Esophagus muscularis mucosa (tissue), 4 donors: ENCODE measurements at regions not wholly inside any gene's neighbourhood (a gene's known extent, or its start where the extent isn't known, plus 50 kb on each side); places are given as distances from the start of the nearest gene placed in this dataset.

Experiments used
- DNase-seq: peaks from one replicate; pipeline ENCODE4 v3.0.0-alpha.2; 2017; ENCODE audit errors: extremely low spot score
- H3K27ac ChIP-seq, 4 donors: fragments of 200-600 bp; sonication (generic); replicated peaks in 1 of 4; 1 replicate in 3 of 4; 2 replicates in 1 of 4; pipeline ENCODE4 v1.5.1; 2016 to 2019; ENCODE audit warnings: mild to moderate bottlenecking in 1 of 4
- H3K27me3 ChIP-seq, 4 donors: fragments of 200-600 bp; sonication (generic); one replicate each; pipeline versions ENCODE4 v1.5.1 to v1.6.0; 2016 to 2019
- H3K36me3 ChIP-seq, 4 donors: fragments of 200-600 bp; sonication (generic); one replicate each; pipeline ENCODE4 v1.5.1; 2016 to 2019
- H3K4me1 ChIP-seq, 4 donors: fragments of 200-600 bp; sonication (generic); one replicate each; pipeline ENCODE4 v1.5.1; 2016 to 2019
- H3K4me3 ChIP-seq, 4 donors: fragments of 200-600 bp; sonication (generic); 1 replicate in 2 of 4; 2 replicates in 2 of 4; pipeline ENCODE4 v1.5.1; 2016 to 2019; ENCODE audit warnings: mild to moderate bottlenecking in 4 of 4, moderate library complexity in 1 of 4
- H3K9me3 ChIP-seq, 4 donors: fragments of 200-600 bp; sonication (generic); 1 replicate in 3 of 4; 2 replicates in 1 of 4; pipeline ENCODE4 v1.5.1; 2016 to 2019
- CTCF ChIP-seq, 3 experiments: fragments of 200-600 bp in 2 of 3; fragments of 450-650 bp in 1 of 3; sonication (generic) in 2 of 3; IDR thresholded peaks; one replicate each; pipeline ENCODE4 v1.5.1; 2017 to 2019; ENCODE audit warnings: antibody characterized with exemption in 3 of 3, mild to moderate bottlenecking in 2 of 3, moderate library complexity in 1 of 3
- EP300 ChIP-seq: sonication (generic); formaldehyde crosslinking; IDR thresholded peaks from one replicate; pipeline ENCODE4 v1.6.1; 2017; ENCODE audit warnings: antibody characterized with exemption
- POLR2A ChIP-seq: fragments of 450-650 bp; IDR thresholded peaks from one replicate; pipeline ENCODE4 v1.6.1; 2017; ENCODE audit warnings: antibody characterized with exemption, moderate library complexity, mild to moderate bottlenecking, low read depth
- POLR2AphosphoS5 ChIP-seq, 2 donors: sonication (generic); formaldehyde crosslinking; IDR thresholded peaks; one replicate each; pipeline ENCODE4 v1.6.1; 2017; ENCODE audit warnings: antibody characterized with exemption in 2 of 2
- WGBS: methylation state at CpG from one replicate; pipeline ENCODE4 v1.1.5; 2018; 5-methylcytosine and 5-hydroxymethylcytosine counted together
- intact Hi-C: fragments of 100-400 bp; cut with DNase I; formaldehyde crosslinking; loops from one replicate; pipeline ENCODE4 v1.15.1; 2023

DNA sequence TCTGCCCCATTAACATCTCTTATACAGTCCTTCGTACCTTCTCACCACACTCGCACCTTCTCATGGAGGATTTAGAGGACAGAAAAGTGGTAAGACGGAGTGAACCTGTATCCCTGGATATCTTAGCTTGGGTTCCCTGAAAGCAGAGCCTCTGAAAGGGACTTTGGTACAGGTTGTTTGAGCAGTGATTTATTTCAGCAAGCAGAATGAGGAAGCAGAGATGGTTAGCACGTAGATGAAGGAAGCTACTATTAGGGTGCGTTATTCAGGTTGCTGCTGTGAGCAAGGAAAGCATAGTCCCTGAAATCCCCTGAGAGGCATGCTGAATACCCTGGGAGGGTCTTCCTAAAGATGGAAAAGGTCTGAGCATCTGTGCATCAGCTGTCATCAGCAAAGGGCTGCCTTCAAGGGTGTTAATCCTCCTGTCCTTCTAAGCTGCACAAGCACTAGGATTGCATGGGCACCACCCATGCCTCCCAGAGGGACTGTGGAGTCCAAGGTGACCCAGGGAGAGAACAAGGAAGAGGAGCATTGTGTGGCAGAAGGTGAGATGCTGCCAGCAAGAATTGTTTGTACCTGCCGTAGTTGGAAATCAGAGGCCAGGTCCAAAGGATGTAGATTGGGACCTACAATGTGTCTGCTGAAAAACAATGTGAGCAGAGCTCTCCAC is 273.7 kb downstream of the RASEF start:
- Histone ChIP-seq H3K27ac (no peak overlapping the region), H3K27me3 (no peaks in the 10 kb centered on the region), H3K36me3 (no peaks in the 10 kb centered on the region), H3K9me3 (no peaks in the 10 kb centered on the region), H3K4me1 (no peaks in the 10 kb centered on the region), H3K4me3 (no peak overlapping the region)
- TF ChIP-seq EP300: no peak
- intact Hi-C loops: no loop called here
- no peak for DNase-seq
- WGBS: 88% methylated on average over 6 of the region's 6 CpGs

DNA sequence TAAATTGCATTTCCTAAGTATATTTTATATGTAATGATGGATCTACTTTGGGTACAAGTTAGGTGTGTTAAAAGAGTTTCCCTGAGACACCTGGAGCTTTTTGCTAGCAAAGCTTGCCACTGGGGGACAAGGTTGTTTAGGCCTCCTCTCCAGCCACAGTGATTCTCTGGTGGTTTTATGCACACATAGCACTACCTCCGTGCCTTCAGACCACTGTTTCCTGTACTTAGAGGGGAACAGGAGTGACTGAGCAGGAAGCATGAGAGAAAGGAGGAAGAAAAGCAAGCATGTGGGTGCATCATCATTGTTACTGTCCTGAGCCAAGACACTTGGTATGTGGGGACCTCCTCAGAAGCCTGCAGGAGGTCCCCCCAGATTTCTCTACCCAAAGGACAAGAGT is 272.1 kb downstream of the RASEF start:
- Histone ChIP-seq H3K27ac (no peak overlapping the region), H3K27me3 (no peaks in the 10 kb centered on the region), H3K36me3 (no peaks in the 10 kb centered on the region), H3K9me3 (no peaks in the 10 kb centered on the region), H3K4me1 (no peaks in the 10 kb centered on the region), H3K4me3 (no peak overlapping the region)
- TF ChIP-seq CTCF (IDR thresholded peaks at IDR 0.05) (no peak), EP300 (no peak), POLR2A (no peak), POLR2AphosphoS5 (IDR thresholded peaks at IDR 0.05) (no peak)
- 60% methylated on average over 1 of the region's 1 CpG for WGBS
- no peak for DNase-seq
- intact Hi-C loops: no loop called here

- 80% methylated on average over 2 of the region's 2 CpGs for WGBS
Measured at GRCh38 chr9:82791692-82792091, 271.2 kb downstream of the RASEF start.

DNA sequence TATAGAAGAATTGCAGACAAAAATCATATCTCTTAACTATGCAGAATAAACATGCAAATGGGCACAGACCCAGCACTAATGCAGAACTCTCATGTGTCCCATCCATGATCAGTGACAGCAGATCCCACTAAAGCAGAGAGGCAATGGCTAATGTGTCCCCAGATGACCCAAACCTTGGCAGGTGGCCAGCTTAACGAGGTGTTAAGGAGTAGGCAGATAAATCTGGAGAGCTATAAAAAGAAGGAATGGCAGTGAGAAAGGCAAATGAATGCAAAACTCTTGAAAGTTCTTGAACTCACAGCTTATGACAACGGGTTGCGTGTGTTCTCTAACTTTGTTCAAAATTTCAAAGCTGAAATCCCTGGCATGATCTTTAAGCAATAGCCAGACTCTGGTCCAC is 265.4 kb downstream of the RASEF start:
- H3K4me1 ChIP-seq: peaks cover 5 to 10% (median 7%) of the 10 kb centered on the region in 4 donors
- no peaks in the 10 kb centered on the region for H3K27me3 ChIP-seq
- H3K36me3 ChIP-seq: no peaks in the 10 kb centered on the region
- intact Hi-C loops: no loop called here
- H3K4me3 ChIP-seq: no peak overlapping the region
- WGBS: 29% methylated on average over 3 of the region's 3 CpGs
- no peak overlapping the region for H3K27ac ChIP-seq
- no peak for TF ChIP-seq CTCF (IDR thresholded peaks at IDR 0.05)
- no peak for TF ChIP-seq POLR2AphosphoS5 (IDR thresholded peaks at IDR 0.05)
- no peak for TF ChIP-seq EP300
- no peak for TF ChIP-seq POLR2A
- H3K9me3 ChIP-seq: no peaks in the 10 kb centered on the region
- no peak for DNase-seq

More at GRCh38 chr9:82791692-82792091, 271.2 kb downstream of the RASEF start:
- H3K4me3 ChIP-seq: no peak overlapping the region
- intact Hi-C loops: no loop called here
- H3K36me3 ChIP-seq: no peaks in the 10 kb centered on the region
- DNase-seq: no peak
- TF ChIP-seq POLR2A (no peak), CTCF (IDR thresholded peaks at IDR 0.05) (no peak), EP300 (no peak), POLR2AphosphoS5 (IDR thresholded peaks at IDR 0.05) (no peak)
- no peaks in the 10 kb centered on the region for H3K9me3 ChIP-seq
- H3K4me1 ChIP-seq: no peaks in the 10 kb centered on the region
- no peaks in the 10 kb centered on the region for H3K27me3 ChIP-seq
- H3K27ac ChIP-seq: no peak overlapping the region

DNA sequence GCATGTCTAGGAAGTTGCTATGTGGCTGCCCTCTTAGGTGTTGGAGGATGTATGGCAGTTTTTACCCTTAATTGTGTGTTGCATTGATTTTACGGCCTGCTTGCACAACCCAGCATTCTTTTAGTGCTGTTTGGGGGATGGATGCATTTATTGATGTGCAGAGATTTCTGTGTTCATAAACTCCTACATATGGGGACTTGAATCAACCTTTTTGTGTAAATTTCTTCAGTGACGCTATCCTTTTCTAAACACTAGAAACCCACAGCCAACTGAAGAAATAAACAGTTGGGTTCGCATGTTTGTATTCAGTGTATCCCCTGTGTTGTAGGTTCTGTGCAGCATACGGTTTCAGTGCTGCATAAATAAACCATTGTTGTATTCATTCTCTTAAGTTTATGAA is 263.7 kb downstream of the RASEF start:
- Histone ChIP-seq H3K27ac (no peak overlapping the region), H3K9me3 (no peaks in the 10 kb centered on the region), H3K27me3 (no peaks in the 10 kb centered on the region), H3K36me3 (no peaks in the 10 kb centered on the region), H3K4me1 (peaks cover 5 to 10% (median 7%) of the 10 kb centered on the region in 4 donors), H3K4me3 (no peak overlapping the region)
- DNase-seq: no peak
- intact Hi-C loops: no loop called here
- 60% methylated on average over 4 of the region's 4 CpGs for WGBS
- TF ChIP-seq POLR2A: no peak
- TF ChIP-seq POLR2AphosphoS5 (IDR thresholded peaks at IDR 0.05): no peak
- no peak for TF ChIP-seq CTCF (IDR thresholded peaks at IDR 0.05)
- TF ChIP-seq EP300: no peak
